HL-60 (cell line): ENCODE measurements at regions not wholly inside any gene's neighbourhood (a gene's known extent, or its start where the extent isn't known, plus 50 kb on each side); places are given as distances from the start of the nearest gene placed in this dataset.

ENCODE experiments used
- DNase-seq, 2 experiments: peaks; one replicate each; pipeline ENCODE4 v3.0.0-alpha.2; 2010 to 2020; ENCODE audit warnings: low read depth in 1 of 2, low spot score in 1 of 2
- H3K27ac ChIP-seq: fragments of 250-450 bp; sonication (Bioruptor Pico); replicated peaks from 2 replicates; pipeline ENCODE4 v1.5.1; 2020; ENCODE audit warnings: mild to moderate bottlenecking, moderate library complexity
- H3K27me3 ChIP-seq: fragments of 250-450 bp; sonication (Bioruptor Pico); 2 replicates; pipeline ENCODE4 v1.5.1; 2021; ENCODE audit warnings: mild to moderate bottlenecking, moderate library complexity; ENCODE audit not compliant: insufficient read depth, poor library complexity, severe bottlenecking
- H3K4me3 ChIP-seq: replicated peaks from 2 replicates; pipeline ENCODE4 v1.5.1; 2011; ENCODE audit warnings: mild to moderate bottlenecking, control low read depth, low read length; ENCODE audit not compliant: insufficient read depth
- GABPA ChIP-seq: IDR thresholded peaks from 2 replicates; pipeline ENCODE4 v1.6.1; 2012; ENCODE audit warnings: low read depth
- POLR2AphosphoS5 ChIP-seq: IDR thresholded peaks from 2 replicates; pipeline ENCODE4 v1.6.1; 2012; ENCODE audit warnings: low read depth
- SPI1 ChIP-seq: IDR thresholded peaks from 2 replicates; pipeline ENCODE4 v1.6.1; 2012; ENCODE audit warnings: low read depth, mild to moderate bottlenecking, borderline replicate concordance
- TF ChIP-seq, protein P1 (sequence below): IDR thresholded peaks from 2 replicates; pipeline ENCODE4 v1.6.1; 2012; ENCODE audit warnings: low read depth; ENCODE audit not compliant: insufficient replicate concordance
- TF ChIP-seq, protein P2 (sequence below): IDR thresholded peaks from one replicate; pipeline ENCODE4 v1.5.1; 2011; ENCODE audit warnings: low read length, control low read depth, inconsistent platforms; ENCODE audit not compliant: insufficient read depth

DNA sequence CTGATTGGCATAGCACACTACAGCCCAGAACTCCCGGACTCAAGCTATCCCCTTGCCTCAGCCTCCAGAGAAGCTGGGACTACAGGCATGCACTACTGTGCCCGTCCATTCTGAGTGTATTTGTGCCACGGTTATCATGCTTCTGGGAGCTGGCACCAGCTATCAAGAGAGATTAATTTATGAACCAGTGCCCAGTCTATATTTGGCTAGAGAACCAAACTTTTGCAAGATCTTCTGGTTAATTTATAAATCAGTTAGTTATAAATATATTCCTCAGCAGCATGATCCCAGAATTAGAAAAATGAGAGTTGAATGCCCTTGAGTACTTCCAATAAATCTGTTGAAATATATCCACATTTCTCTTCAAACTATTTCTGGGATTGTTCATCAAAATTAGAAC, 67.5 kb upstream of the OR5AN1 start:
- Histone ChIP-seq H3K27ac (no peak overlapping the region), H3K4me3 (no peak overlapping the region), H3K27me3 (no peaks in the 10 kb centered on the region)
- DNase-seq: no peak
- TF ChIP-seq POLR2AphosphoS5: no peak
- TF ChIP-seq SPI1: no peak
- no peak for TF ChIP-seq GABPA
- TF ChIP-seq, protein P1, sequence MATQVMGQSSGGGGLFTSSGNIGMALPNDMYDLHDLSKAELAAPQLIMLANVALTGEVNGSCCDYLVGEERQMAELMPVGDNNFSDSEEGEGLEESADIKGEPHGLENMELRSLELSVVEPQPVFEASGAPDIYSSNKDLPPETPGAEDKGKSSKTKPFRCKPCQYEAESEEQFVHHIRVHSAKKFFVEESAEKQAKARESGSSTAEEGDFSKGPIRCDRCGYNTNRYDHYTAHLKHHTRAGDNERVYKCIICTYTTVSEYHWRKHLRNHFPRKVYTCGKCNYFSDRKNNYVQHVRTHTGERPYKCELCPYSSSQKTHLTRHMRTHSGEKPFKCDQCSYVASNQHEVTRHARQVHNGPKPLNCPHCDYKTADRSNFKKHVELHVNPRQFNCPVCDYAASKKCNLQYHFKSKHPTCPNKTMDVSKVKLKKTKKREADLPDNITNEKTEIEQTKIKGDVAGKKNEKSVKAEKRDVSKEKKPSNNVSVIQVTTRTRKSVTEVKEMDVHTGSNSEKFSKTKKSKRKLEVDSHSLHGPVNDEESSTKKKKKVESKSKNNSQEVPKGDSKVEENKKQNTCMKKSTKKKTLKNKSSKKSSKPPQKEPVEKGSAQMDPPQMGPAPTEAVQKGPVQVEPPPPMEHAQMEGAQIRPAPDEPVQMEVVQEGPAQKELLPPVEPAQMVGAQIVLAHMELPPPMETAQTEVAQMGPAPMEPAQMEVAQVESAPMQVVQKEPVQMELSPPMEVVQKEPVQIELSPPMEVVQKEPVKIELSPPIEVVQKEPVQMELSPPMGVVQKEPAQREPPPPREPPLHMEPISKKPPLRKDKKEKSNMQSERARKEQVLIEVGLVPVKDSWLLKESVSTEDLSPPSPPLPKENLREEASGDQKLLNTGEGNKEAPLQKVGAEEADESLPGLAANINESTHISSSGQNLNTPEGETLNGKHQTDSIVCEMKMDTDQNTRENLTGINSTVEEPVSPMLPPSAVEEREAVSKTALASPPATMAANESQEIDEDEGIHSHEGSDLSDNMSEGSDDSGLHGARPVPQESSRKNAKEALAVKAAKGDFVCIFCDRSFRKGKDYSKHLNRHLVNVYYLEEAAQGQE: no peak
- TF ChIP-seq, protein P2, sequence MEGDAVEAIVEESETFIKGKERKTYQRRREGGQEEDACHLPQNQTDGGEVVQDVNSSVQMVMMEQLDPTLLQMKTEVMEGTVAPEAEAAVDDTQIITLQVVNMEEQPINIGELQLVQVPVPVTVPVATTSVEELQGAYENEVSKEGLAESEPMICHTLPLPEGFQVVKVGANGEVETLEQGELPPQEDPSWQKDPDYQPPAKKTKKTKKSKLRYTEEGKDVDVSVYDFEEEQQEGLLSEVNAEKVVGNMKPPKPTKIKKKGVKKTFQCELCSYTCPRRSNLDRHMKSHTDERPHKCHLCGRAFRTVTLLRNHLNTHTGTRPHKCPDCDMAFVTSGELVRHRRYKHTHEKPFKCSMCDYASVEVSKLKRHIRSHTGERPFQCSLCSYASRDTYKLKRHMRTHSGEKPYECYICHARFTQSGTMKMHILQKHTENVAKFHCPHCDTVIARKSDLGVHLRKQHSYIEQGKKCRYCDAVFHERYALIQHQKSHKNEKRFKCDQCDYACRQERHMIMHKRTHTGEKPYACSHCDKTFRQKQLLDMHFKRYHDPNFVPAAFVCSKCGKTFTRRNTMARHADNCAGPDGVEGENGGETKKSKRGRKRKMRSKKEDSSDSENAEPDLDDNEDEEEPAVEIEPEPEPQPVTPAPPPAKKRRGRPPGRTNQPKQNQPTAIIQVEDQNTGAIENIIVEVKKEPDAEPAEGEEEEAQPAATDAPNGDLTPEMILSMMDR: no peak

DNA sequence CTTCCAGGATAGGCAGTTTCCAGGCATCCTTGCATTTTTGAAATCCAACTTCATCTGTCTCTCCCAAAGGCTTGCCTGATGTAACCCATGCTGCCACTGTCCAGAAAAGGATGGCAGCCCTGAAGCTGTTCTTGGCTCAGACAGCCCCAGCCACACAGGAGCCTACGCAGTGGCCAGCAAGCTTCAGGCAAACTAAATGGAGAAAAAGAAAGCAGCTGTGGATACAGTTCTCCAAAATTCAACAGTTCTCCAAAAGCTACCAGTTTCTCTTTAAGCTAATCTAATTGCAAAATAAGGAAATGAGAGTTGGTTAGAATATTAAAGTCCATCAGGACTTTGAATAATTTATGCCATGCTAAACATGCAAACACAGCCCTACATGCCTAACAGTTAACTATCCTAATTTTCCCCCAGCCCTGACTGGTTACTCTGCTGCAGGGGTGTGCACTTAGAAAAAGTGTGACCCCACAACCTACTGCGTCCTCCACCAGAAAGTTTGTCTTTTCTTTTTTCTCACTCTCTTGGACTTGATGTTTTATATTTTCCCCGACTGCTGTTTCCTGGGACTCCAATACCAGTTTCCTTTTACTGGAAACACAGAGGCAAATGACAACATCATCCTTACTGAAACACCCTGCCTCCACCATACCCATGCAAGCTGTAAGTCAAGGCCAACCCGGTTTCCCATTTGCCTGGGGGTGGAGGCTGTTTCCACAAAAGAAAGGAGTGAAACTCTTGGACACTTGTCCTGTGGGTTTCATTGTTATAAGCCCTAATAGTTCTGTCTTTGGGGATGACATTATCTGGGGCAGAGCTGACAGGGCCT, 69.1 kb upstream of the OR5AN1 start:
- no peaks in the 10 kb centered on the region for H3K27me3 ChIP-seq
- H3K4me3 ChIP-seq: no peak overlapping the region

DNA sequence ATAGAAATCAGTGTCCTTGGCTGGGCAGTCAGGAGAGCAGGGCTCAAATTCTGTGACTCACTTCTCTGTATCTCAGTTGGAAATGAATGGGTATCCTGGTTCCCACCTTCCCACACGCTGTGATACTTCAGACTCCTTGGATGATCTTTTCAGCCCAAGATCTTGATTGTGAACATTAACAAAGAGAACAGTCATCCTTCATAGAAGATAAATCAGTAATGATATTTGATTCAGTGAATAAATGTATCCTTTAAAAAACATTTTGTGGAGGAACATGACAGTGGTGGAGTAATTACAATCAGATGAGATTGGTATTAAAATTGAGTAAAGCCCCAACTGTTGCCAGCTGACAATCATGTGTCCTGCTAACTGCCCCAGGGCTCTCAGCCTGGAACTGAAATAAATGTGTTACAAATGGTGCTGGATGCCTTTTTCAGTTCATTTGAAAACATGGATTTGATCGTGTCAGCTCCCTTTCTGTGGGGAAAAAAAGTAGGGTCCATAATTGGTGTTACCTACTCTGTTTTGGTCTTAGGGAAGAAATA, 72.9 kb upstream of the OR5AN1 start:
- H3K27me3 ChIP-seq: no peaks in the 10 kb centered on the region
- H3K27ac ChIP-seq: no peak overlapping the region
- no peak overlapping the region for H3K4me3 ChIP-seq
- no peak for DNase-seq
- TF ChIP-seq, protein P1: no peak
- TF ChIP-seq POLR2AphosphoS5: no peak
- TF ChIP-seq, protein P2: no peak
- no peak for TF ChIP-seq GABPA
- TF ChIP-seq SPI1: no peak

More for the DNA sequence above, 69.1 kb upstream of the OR5AN1 start:
- no peak overlapping the region for H3K27ac ChIP-seq
- no peak for DNase-seq
- no peak for TF ChIP-seq POLR2AphosphoS5
- TF ChIP-seq, protein P1: no peak
- TF ChIP-seq, protein P2: no peak
- TF ChIP-seq GABPA: no peak
- no peak for TF ChIP-seq SPI1
